ENCODE measurements at regions not wholly inside any gene's neighbourhood (a gene's known extent, or its start where the extent isn't known, plus 50 kb on each side); places are given as distances from the start of the nearest gene placed in this dataset.

- Histone ChIP-seq H3K9me3 (peaks cover 0 to 3% (median 0%) of the 10 kb centered on the region in 4 donors), H3K27ac (no peak overlapping the region), H3K4me3 (no peak overlapping the region), H3K36me3 (no peaks in the 10 kb centered on the region), H3K27me3 (no peaks in the 10 kb centered on the region), H3K4me1 (no peaks in the 10 kb centered on the region)
- DNase-seq = no peak
- intact Hi-C loops (cut with DNase I) = no loop called here
- 92% methylated on average over 2 of the region's 2 CpGs for WGBS, 2 donors
- TF ChIP-seq EP300 (IDR thresholded peaks at IDR 0.05) (no peak), POLR2AphosphoS5 (IDR thresholded peaks at IDR 0.05) (no peak), POLR2A (IDR thresholded peaks at IDR 0.05) (no peak)
- TF ChIP-seq, protein P1, sequence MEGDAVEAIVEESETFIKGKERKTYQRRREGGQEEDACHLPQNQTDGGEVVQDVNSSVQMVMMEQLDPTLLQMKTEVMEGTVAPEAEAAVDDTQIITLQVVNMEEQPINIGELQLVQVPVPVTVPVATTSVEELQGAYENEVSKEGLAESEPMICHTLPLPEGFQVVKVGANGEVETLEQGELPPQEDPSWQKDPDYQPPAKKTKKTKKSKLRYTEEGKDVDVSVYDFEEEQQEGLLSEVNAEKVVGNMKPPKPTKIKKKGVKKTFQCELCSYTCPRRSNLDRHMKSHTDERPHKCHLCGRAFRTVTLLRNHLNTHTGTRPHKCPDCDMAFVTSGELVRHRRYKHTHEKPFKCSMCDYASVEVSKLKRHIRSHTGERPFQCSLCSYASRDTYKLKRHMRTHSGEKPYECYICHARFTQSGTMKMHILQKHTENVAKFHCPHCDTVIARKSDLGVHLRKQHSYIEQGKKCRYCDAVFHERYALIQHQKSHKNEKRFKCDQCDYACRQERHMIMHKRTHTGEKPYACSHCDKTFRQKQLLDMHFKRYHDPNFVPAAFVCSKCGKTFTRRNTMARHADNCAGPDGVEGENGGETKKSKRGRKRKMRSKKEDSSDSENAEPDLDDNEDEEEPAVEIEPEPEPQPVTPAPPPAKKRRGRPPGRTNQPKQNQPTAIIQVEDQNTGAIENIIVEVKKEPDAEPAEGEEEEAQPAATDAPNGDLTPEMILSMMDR (IDR thresholded peaks at IDR 0.05) = no peak
These were observed 415.1 kb downstream of the INHBA start for GRCh38 chr7:41287559-41288335.

GRCh38 chr7:41280491-41280890 is 422.4 kb downstream of the INHBA start:
- TF ChIP-seq EP300 (IDR thresholded peaks at IDR 0.05) = no peak
- no peak for TF ChIP-seq POLR2A (IDR thresholded peaks at IDR 0.05)
- TF ChIP-seq, protein P1 (IDR thresholded peaks at IDR 0.05) = no peak
- no peak for TF ChIP-seq POLR2AphosphoS5 (IDR thresholded peaks at IDR 0.05)
- intact Hi-C loops (cut with DNase I) = no loop called here
- WGBS, 2 donors = 88 to 92% methylated on average over 5 of the region's 5 CpGs

GRCh38 chr7:41277561-41277960 is 425.3 kb downstream of the INHBA start:
- intact Hi-C loops (cut with DNase I) = no loop called here
- H3K9me3 ChIP-seq = no peaks in the 10 kb centered on the region
- no peaks in the 10 kb centered on the region for H3K36me3 ChIP-seq
- no peaks in the 10 kb centered on the region for H3K27me3 ChIP-seq
- no peaks in the 10 kb centered on the region for H3K4me1 ChIP-seq
- TF ChIP-seq POLR2A (IDR thresholded peaks at IDR 0.05) (no peak), POLR2AphosphoS5 (IDR thresholded peaks at IDR 0.05) (no peak), EP300 (IDR thresholded peaks at IDR 0.05) (no peak)
- TF ChIP-seq, protein P1 (IDR thresholded peaks at IDR 0.05) = no peak
- 92 to 94% methylated on average over 2 of the region's 2 CpGs for WGBS, 2 donors
- H3K4me3 ChIP-seq = no peak overlapping the region
- H3K27ac ChIP-seq = no peak overlapping the region
- DNase-seq = no peak

More at GRCh38 chr7:41280491-41280890, 422.4 kb downstream of the INHBA start:
- no peak overlapping the region for H3K27ac ChIP-seq
- H3K4me3 ChIP-seq = no peak overlapping the region
- no peaks in the 10 kb centered on the region for H3K4me1 ChIP-seq
- no peak for DNase-seq
- no peaks in the 10 kb centered on the region for H3K27me3 ChIP-seq
- no peaks in the 10 kb centered on the region for H3K9me3 ChIP-seq
- H3K36me3 ChIP-seq = no peaks in the 10 kb centered on the region

GRCh38 chr7:41275255-41275654 is 427.6 kb downstream of the INHBA start:
- Histone ChIP-seq H3K27me3 (no peaks in the 10 kb centered on the region), H3K4me1 (no peaks in the 10 kb centered on the region), H3K9me3 (no peaks in the 10 kb centered on the region), H3K36me3 (no peaks in the 10 kb centered on the region), H3K27ac (no peak overlapping the region), H3K4me3 (no peak overlapping the region)
- TF ChIP-seq POLR2A (IDR thresholded peaks at IDR 0.05) (no peak), POLR2AphosphoS5 (IDR thresholded peaks at IDR 0.05) (no peak), EP300 (IDR thresholded peaks at IDR 0.05) (no peak)
- TF ChIP-seq, protein P1 (IDR thresholded peaks at IDR 0.05) = no peak
- WGBS, 2 donors = 93 to 95% methylated on average over 9 of the region's 9 CpGs
- intact Hi-C loops (cut with DNase I) = no loop called here
- DNase-seq = no peak

All from sigmoid colon (tissue), 6 donors.